NK-92 (cell line): ENCODE measurements at regions not wholly inside any gene's neighbourhood (a gene's known extent, or its start where the extent isn't known, plus 50 kb on each side); places are given as distances from the start of the nearest gene placed in this dataset.

Source experiments
- DNase-seq: peaks from one replicate; lab custom pipeline; 2025; ENCODE audit not compliant: unreplicated experiment; lab: John Stamatoyannopoulos, UW

GRCh38 chr5:39500551-39501175 is 75.9 kb upstream of the DAB2 start:
- DNase-seq = no peak

DNA sequence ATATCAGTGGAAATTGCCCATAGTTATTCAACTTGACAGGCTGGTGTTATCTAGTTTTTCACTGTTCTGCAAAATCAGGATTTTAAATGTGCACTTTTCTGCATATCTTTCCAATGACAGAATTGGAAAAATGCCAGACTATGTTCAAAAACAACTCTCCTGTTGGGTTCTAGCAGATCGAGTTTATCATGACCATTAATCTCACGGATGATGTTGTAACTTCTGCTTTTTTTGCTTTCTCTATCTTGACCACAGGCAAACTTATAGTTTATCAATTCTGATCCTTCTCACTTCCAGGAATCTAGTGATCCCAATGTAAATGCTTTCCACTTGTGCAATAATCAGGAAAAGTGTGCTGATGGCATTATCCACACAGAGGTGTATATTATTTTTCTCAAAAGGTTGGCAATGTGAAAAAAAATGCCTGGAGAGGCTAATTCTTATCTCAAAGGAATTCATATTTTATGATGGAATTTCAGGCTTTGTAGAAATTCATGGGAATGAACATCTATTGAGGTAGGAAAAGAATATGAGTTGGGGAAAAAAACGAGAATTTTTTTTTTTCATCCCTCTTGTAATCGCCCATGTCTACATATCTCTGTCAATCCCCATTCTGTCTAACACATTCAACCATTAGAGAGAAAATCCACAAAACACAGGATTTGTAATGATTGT is 73.6 kb upstream of the DAB2 start:
- DNase-seq = no peak

DNA sequence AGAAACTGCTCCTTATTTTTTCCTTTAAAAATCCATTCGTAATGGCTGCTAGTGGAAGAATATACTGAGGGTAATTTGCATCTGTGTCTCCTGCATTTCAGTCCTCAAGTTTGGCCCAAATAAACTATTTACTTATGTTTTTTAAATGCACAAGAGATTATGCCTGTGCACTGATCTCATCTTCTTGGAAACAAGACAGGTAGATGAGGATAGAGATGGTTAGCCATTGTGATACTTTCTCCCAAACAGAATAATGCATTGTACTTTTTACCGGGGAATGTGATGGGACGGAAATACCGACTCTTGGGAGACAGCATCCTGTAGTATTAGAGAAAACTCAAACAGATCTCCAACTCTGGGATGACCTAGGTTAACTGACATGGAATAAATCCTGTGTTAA is 72.5 kb upstream of the DAB2 start:
- DNase-seq = no peak

DNA sequence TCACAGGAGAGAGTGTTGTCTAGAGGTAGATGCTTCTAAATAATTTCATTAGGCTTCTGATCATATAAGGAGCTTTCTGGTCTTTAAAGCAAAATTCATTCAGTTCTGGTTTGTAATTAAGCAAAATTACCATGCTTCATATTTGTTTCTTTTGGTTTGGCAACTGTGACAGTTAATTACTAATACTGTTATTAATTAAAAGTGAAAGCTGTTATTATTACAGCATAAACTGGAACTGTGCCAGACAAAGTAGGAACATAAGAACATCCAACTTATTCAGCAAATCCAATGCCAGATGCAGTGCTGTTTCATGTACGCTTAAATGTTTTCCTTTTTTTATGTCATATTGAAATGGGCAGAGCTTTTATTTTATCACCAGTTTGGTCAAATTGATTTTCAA is 70.4 kb upstream of the DAB2 start:
- no peak for DNase-seq

DNA sequence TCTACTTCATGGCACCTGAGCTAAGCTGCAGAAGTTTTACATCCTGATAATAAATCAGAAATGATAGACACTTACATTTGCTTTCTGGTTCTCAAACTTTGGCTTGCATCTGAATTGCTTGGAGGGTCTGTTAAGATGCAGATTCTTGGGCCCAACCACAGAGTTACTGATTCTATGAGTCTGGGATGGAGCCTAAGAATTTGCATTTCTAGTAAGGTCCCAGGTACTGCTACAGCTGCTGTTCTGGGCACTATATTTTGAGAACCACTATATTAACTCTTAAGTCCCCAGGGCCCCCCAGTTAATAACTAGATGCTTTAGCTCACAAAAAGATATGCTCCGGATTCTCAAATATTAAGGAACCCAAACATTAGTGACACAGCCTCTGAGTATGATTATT is 69.8 kb upstream of the DAB2 start:
- DNase-seq = no peak

DNA sequence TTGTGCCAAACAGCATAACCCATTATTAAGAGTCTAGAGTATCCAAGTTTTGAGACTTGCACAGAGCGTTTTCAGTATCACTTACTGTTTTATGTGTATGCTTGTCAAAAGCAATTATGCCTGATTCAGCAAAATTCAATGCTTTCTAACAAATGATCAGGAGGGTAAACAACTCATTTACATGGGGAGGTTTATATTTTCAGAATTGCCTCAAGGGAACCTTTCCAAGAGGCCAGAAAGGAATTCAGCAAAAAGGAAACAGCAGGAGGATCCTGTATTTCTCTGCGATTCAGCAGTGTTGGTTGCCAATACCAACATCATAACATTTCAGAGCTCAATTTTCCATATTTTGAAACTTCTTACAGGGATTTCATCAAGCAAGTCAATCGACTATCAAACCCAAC is 69.3 kb upstream of the DAB2 start:
- DNase-seq = no peak

- no peak for DNase-seq
Measured at GRCh38 chr5:39491210-39491609, 66.4 kb upstream of the DAB2 start.

DNA sequence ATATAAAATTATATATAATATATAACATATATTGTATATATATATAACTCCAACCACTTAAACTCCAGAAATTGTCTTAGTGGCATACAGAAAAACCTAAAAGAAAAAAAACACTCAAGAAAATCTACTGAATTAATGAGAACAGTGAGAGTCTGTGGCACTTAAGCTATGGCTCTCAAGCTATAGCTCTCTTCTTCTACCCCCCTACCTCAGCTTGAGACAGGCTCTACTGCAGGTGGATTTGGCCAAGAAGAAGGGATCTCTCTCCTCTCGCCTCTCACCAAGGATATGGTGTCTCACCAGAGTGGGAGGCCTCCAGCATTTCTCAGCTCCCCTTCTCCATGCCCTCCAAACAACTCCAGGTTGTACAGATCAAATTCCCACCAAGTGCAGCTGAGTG is 64.5 kb upstream of the DAB2 start:
- no peak for DNase-seq

GRCh38 chr5:39486790-39487189 is 62.0 kb upstream of the DAB2 start:
- DNase-seq = no peak

DNA sequence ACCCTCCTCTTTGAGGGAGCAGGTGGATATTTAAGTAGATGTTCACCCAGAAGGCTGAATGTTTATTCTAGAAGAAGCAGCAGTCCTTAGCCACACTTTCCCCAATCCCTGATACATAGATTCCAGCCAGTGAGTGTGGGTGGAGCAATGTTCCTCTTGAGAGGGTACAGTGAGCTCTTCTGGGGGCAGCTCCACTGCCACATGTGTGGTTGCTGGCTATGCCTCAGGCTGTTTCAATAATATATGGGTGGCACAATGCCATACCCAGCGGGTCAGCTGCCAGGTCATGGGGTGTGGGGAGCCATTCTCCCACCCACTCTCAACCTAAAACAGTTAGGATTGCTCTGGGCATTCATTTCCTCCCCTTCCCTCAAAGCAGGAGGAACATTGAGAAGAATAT is 61.6 kb upstream of the DAB2 start:
- no peak for DNase-seq

DNA sequence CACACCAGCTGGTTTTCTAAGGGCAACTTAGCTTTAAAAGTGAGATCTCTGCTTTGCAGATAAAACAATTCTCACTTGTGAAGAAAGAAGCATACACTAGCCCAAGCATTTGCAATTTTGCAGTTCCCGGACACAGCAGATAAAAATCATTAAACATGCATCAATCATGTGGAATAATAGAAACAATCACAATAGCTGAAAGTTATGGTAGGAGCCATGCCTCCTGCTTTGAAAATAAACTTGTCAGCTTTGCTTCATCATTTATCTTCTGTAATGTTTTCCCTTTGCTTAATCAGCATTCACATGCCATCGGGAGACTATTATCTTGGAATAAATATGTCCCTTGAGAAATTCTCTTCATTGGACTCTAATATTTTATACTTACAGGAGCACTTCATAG is 60.3 kb upstream of the DAB2 start:
- no peak for DNase-seq

GRCh38 chr5:39484673-39485072 is 59.9 kb upstream of the DAB2 start:
- DNase-seq = no peak

DNA sequence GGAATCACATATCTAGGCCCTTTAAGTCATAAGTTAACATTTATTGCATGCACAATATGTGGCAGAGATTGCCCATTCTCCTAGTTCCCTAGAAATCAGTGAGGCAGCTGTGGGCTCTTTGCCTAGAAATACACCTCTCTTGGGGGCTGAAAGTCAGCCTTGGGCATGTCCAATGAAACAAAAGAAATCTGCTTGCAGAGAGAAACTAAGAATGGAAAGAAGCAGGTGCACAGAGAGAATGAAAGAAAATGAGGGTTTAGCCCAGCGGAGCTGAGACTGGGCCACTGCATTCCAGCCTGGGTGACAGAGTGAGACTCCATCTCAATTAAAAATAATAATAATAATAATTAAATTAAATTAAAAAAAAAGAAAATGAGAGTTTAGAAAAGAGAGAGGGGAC is 57.3 kb upstream of the DAB2 start:
- no peak for DNase-seq

GRCh38 chr5:39479537-39479936 is 54.8 kb upstream of the DAB2 start:
- DNase-seq = no peak

DNA sequence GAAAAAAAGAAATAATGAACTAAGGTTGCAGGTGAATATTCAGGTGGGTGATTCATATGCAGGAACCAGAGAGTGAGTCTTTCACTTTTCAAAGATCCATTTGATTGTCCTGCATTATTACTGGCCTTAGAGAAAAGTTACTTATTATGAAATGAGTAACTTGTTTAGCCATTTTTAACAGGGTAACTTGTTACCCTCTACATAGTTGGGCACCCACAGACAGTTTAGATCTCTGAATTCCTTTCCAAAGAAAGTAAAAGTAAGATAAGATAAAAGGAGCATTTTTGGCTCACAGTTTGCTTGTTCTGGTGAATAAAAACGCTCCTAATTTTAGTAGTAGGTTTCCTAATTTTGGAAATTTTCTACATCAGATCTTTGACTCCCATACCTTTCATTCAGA is 54.1 kb upstream of the DAB2 start:
- DNase-seq = no peak

DNA sequence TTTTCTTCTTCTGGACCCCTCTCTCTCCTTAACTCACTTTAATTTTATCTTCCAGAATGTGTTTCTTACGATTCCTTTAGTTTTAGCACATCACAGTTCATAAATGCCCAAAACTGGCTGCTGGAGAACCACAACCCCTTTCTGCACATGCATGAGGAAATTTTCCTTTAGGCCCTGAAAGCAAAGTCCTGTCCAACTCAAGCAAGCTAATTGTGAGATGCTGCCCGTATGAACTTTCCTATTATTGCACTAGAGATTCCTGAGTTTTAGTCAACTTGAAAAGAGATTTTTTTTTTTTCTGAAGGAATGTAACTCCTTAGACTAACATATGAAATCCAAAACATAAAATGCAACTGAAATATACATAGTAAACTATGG is 52.1 kb upstream of the DAB2 start:
- DNase-seq = no peak

GRCh38 chr5:39475881-39476842 is 51.4 kb upstream of the DAB2 start:
- DNase-seq = no peak

DNA sequence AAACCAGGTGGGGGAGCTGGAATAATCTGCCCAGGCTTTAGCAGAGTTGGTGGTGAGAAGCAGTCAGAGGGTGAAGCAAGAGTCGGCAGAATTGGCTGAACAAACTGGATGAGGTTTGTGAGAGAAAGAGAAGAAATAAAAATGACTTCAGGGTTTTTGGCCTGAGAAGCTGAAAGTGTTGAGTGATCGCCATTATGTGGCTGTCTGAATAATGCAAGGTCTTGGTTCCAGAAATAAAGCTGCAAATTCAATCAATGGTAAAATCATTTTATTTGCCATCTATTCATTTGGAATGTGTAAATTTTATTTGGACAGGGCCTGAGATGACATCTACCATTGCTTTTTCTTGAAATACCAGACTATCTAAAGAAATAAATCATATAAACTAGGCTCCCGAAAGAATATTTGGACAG is 50.4 kb upstream of the DAB2 start:
- no peak for DNase-seq
